A549 (cell line): ENCODE measurements at regions not wholly inside any gene's neighbourhood (a gene's known extent, or its start where the extent isn't known, plus 50 kb on each side); places are given as distances from the start of the nearest gene placed in this dataset.

Source experiments
- ATAC-seq, 2 experiments: fragments of 200-7000 bp in 1 of 2; fragments of >200 bp in 1 of 2; cut with Nextera tagmentation in 1 of 2; cut with Tn5 transposase in 1 of 2; 3 replicates each; pipeline versions ENCODE4 v1.8.0 to v1.9.1; 2018 to 2020; ENCODE audit warnings: mild to moderate bottlenecking in 1 of 2, moderate library complexity in 1 of 2
- CTCF ChIA-PET: fragments of 300-600 bp; sonication (Branson Sonifier 250); formaldehyde crosslinking; extraction: SDS; loops from one replicate; lab custom pipeline; 2021; ENCODE audit warnings: antibody characterized with exemption, inconsistent platforms; lab: Yijun Ruan, JAX
- POLR2A ChIA-PET: fragments of 350-600 bp; formaldehyde crosslinking; extraction: SDS; loops from one replicate; lab custom pipeline; 2021; ENCODE audit warnings: antibody characterized with exemption, inconsistent platforms; lab: Yijun Ruan, JAX
- DNase-seq, 2 experiments: peaks; one replicate each; pipeline versions ENCODE4 v3.0.0 to v3.0.0-alpha.2; 2011 to 2016; ENCODE audit warnings: low read depth in 1 of 2, low spot score in 1 of 2
- FAIRE-seq: peaks from 2 replicates; lab custom pipeline; 2011; peaks lifted over from hg19 to GRCh38; lab: Jason Lieb, UNC
- H3K27ac ChIP-seq, 2 experiments: fragments of >200 bp; sonication (Bioruptor Twin); formaldehyde crosslinking; 3 replicates each; pipeline ENCODE4 v1.5.1; 2016 to 2017
- H3K4me1 ChIP-seq: fragments of >200 bp; sonication (Bioruptor Twin); formaldehyde crosslinking; 3 replicates; pipeline ENCODE4 v1.6.1; 2016
- H3K4me2 ChIP-seq: fragments of >200 bp; sonication (Bioruptor Twin); formaldehyde crosslinking; 3 replicates; pipeline ENCODE4 v1.6.1; 2016
- H3K4me3 ChIP-seq: fragments of >200 bp; sonication (Bioruptor Twin); formaldehyde crosslinking; 3 replicates; pipeline ENCODE4 v1.5.1; 2016
- H3K9me3 ChIP-seq: fragments of >200 bp; sonication (Bioruptor Twin); formaldehyde crosslinking; 3 replicates; pipeline ENCODE4 v1.6.1; 2016
- ATOH8 ChIP-seq: fragments of 250-450 bp; sonication (Bioruptor Pico); IDR thresholded peaks from 2 replicates; pipeline ENCODE4 v1.5.0; 2020; ENCODE audit warnings: low read depth, mild to moderate bottlenecking, moderate library complexity
- CEBPB ChIP-seq, 2 experiments: fragments of >200 bp in 1 of 2; sonication (Bioruptor Twin) in 1 of 2; formaldehyde crosslinking in 1 of 2; IDR thresholded peaks; 2 replicates each; pipeline ENCODE4 v1.6.1; 2012 to 2016
- CHD2 ChIP-seq: fragments of 150-350 bp; IDR thresholded peaks from 2 replicates; pipeline ENCODE4 v1.6.1; 2014; ENCODE audit warnings: low read length; ENCODE audit not compliant: partially characterized antibody
- CHD4 ChIP-seq: fragments of 200-600 bp; sonication (generic); IDR thresholded peaks from 2 replicates; pipeline ENCODE4 v1.6.1; 2016; ENCODE audit warnings: antibody characterized with exemption, mild to moderate bottlenecking, borderline replicate concordance
- EHF ChIP-seq: fragments of 250-450 bp; sonication (Bioruptor Pico); IDR thresholded peaks from 2 replicates; pipeline ENCODE4 v1.5.0; 2020; ENCODE audit warnings: mild to moderate bottlenecking
- ELK1 ChIP-seq: fragments of 150-350 bp; IDR thresholded peaks from 2 replicates; pipeline ENCODE4 v1.6.1; 2014; ENCODE audit warnings: low read depth, mild to moderate bottlenecking, low read length
- FOSB ChIP-seq: fragments of 250-450 bp; sonication (Bioruptor Pico); IDR thresholded peaks from 2 replicates; pipeline ENCODE4 v1.5.0; 2020; ENCODE audit warnings: mild to moderate bottlenecking, moderate library complexity
- GATA3 ChIP-seq: IDR thresholded peaks from 2 replicates; pipeline ENCODE4 v1.6.1; 2012; ENCODE audit warnings: borderline replicate concordance
- HDAC2 ChIP-seq: fragments of 200-600 bp; sonication (generic); IDR thresholded peaks from 2 replicates; pipeline ENCODE4 v1.6.1; 2016
- HEYL ChIP-seq: fragments of 250-450 bp; sonication (Bioruptor Pico); IDR thresholded peaks from 2 replicates; pipeline ENCODE4 v1.8.0; 2021; ENCODE audit warnings: mild to moderate bottlenecking, moderate library complexity
- JUNB ChIP-seq: fragments of >200 bp; sonication (Bioruptor Twin); formaldehyde crosslinking; IDR thresholded peaks from 2 replicates; pipeline ENCODE4 v1.6.1; 2016
- KDM1A ChIP-seq: fragments of 200-600 bp; sonication (generic); IDR thresholded peaks from 2 replicates; pipeline ENCODE4 v1.6.1; 2016; ENCODE audit warnings: low read depth, mild to moderate bottlenecking
- MAFK ChIP-seq: fragments of 450-650 bp; IDR thresholded peaks from 2 replicates; pipeline ENCODE4 v1.6.1; 2014; ENCODE audit not compliant: partially characterized antibody
- MAX ChIP-seq: IDR thresholded peaks from 2 replicates; pipeline ENCODE4 v1.6.1; 2012
- MYC ChIP-seq: IDR thresholded peaks from 2 replicates; pipeline ENCODE4 v1.6.1; 2012; ENCODE audit warnings: mild to moderate bottlenecking, inconsistent platforms, low read length, improper control_type of control experiment, borderline replicate concordance
- NPAS2 ChIP-seq: fragments of 250-450 bp; sonication (Bioruptor Pico); IDR thresholded peaks from 2 replicates; pipeline ENCODE4 v1.8.0; 2022; ENCODE audit warnings: mild to moderate bottlenecking, moderate library complexity, borderline replicate concordance
- NR3C1 ChIP-seq: fragments of >200 bp; sonication (Bioruptor Twin); formaldehyde crosslinking; IDR thresholded peaks from 3 replicates; pipeline ENCODE4 v1.6.1; 2017
- POLR2AphosphoS2 ChIP-seq: conservative IDR thresholded peaks from 2 replicates; pipeline ENCODE4 v1.6.1; 2012; ENCODE audit warnings: low read length, improper control_type of control experiment, inconsistent platforms
- RAD21 ChIP-seq, 2 experiments: fragments of >200 bp in 1 of 2; sonication (Bioruptor Twin) in 1 of 2; formaldehyde crosslinking in 1 of 2; IDR thresholded peaks in 1 of 2; conservative IDR thresholded peaks in 1 of 2; 2 replicates in 1 of 2; 3 replicates in 1 of 2; pipeline ENCODE4 v1.6.1; 2012 to 2018; ENCODE audit warnings: inconsistent platforms in 1 of 2
- RARB ChIP-seq: fragments of 250-450 bp; sonication (Bioruptor Pico); IDR thresholded peaks from 2 replicates; pipeline ENCODE4 v1.8.0; 2021; ENCODE audit warnings: mild to moderate bottlenecking, moderate library complexity
- REST ChIP-seq: fragments of 200-600 bp; sonication (generic); IDR thresholded peaks from 2 replicates; pipeline ENCODE4 v1.6.1; 2016; ENCODE audit warnings: antibody characterized with exemption, mild to moderate bottlenecking, moderate library complexity
- TFCP2L1 ChIP-seq: fragments of 250-450 bp; sonication (Bioruptor Pico); IDR thresholded peaks from 2 replicates; pipeline ENCODE4 v1.5.0; 2021; ENCODE audit warnings: mild to moderate bottlenecking
- ZFP36 ChIP-seq: fragments of 450-650 bp; IDR thresholded peaks from 2 replicates; pipeline ENCODE4 v1.6.1; 2014; ENCODE audit warnings: borderline replicate concordance; ENCODE audit not compliant: partially characterized antibody
- ZSCAN20 ChIP-seq: fragments of 250-450 bp; sonication (Bioruptor Pico); IDR thresholded peaks from 2 replicates; pipeline ENCODE4 v1.8.0; 2022; ENCODE audit warnings: mild to moderate bottlenecking, moderate library complexity
- WGBS: methylation state at CpG from one replicate; pipeline ENCODE4 v1.1.6; 2017; ENCODE audit errors: missing lambda C conversion rate; 5-methylcytosine and 5-hydroxymethylcytosine counted together
- TF ChIP-seq, protein P1 (sequence below): IDR thresholded peaks from 2 replicates; pipeline ENCODE4 v1.6.1; 2012
- TF ChIP-seq, protein P2 (sequence below): fragments of >200 bp; sonication (Bioruptor Twin); formaldehyde crosslinking; IDR thresholded peaks from 3 replicates; pipeline ENCODE4 v1.6.1; 2016

DNA sequence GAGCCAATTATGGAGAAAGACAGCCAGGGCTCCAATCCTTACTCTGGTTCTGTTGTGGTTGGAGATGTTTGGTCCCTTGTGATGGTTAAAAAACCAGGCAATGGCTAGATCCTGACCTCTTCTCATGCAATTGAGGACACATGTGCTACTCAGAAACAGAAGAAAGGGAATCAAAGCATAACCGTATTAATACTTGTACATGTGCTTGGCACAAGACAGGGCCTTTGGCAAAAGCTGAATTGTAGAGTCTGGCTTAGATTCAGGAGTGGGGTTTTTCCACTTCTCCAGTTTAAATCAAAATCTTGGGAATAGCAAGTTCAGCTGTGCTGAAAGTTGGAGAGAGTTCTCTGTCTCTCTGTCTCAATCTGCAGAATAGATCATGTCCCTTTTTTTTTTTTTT is 80.1 kb upstream of the E2F8 start:
- 59% methylated on average over 1 of the region's 1 CpG for WGBS
- no peaks in the 10 kb centered on the region for H3K9me3 ChIP-seq
- TF ChIP-seq POLR2AphosphoS2 (no peak), ATOH8 (CRISPR knock-in tag) (no peak), TFCP2L1 (CRISPR knock-in tag) (no peak), CEBPB (IDR thresholded peaks at IDR 0.05) (no peak), REST (no peak), RAD21 (conservative IDR thresholded peaks at IDR 0.05 in 1 of 2, IDR thresholded peaks at IDR 0.05 in 1 of 2) (no peak), RARB (no peak), NR3C1 (no peak), GATA3 (no peak), HDAC2 (no peak), CHD2 (no peak), CHD4 (no peak), EHF (CRISPR knock-in tag) (no peak), MAX (no peak), ZSCAN20 (no peak), ZFP36 (no peak), MAFK (no peak), HEYL (CRISPR knock-in tag) (no peak)
- no peak overlapping the region for H3K4me2 ChIP-seq
- H3K4me3 ChIP-seq: no peak overlapping the region
- H3K4me1 ChIP-seq: no peaks in the 10 kb centered on the region
- FAIRE-seq: no peak
- ATAC-seq: no peak
- H3K27ac ChIP-seq: no peak overlapping the region
- ChIA-PET POLR2A (no interaction called here), CTCF (no interaction called here)
- DNase-seq: no peak

DNA sequence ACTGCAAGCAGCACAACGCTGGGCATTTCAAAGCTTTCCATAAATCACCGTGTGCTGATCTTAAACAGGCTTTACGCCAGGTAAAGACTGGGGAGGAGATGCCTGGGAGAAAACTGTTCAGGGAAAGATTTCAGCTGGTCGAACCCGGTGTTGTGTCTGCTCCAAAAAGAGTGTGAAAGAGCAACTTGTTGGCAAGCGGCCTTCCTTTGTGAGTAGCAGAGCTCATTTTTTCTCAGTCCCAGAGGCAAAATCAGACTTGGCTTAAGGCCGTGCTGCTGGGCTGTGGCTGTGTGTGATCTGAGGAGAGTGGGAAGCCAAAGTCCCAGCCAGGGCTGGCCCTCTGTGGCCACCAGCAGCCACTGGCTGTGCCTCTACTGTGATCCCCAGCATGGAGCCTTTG is 75.7 kb upstream of the E2F8 start:
- DNase-seq (no peak), FAIRE-seq (no peak), ATAC-seq (no peak)
- Histone ChIP-seq H3K27ac (no peak overlapping the region), H3K4me1 (no peaks in the 10 kb centered on the region), H3K9me3 (no peaks in the 10 kb centered on the region), H3K4me3 (no peak overlapping the region), H3K4me2 (no peak overlapping the region)
- POLR2A ChIA-PET: no interaction called here
- TF ChIP-seq CHD4 (no peak), ZSCAN20 (no peak), HEYL (CRISPR knock-in tag) (no peak), JUNB (no peak), MAFK (no peak), KDM1A (no peak), FOSB (no peak), MYC (no peak), NPAS2 (no peak), ELK1 (no peak)
- TF ChIP-seq, protein P1, sequence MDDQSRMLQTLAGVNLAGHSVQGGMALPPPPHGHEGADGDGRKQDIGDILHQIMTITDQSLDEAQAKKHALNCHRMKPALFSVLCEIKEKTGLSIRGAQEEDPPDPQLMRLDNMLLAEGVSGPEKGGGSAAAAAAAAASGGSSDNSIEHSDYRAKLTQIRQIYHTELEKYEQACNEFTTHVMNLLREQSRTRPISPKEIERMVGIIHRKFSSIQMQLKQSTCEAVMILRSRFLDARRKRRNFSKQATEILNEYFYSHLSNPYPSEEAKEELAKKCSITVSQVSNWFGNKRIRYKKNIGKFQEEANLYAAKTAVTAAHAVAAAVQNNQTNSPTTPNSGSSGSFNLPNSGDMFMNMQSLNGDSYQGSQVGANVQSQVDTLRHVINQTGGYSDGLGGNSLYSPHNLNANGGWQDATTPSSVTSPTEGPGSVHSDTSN: no peak
- TF ChIP-seq, protein P2, sequence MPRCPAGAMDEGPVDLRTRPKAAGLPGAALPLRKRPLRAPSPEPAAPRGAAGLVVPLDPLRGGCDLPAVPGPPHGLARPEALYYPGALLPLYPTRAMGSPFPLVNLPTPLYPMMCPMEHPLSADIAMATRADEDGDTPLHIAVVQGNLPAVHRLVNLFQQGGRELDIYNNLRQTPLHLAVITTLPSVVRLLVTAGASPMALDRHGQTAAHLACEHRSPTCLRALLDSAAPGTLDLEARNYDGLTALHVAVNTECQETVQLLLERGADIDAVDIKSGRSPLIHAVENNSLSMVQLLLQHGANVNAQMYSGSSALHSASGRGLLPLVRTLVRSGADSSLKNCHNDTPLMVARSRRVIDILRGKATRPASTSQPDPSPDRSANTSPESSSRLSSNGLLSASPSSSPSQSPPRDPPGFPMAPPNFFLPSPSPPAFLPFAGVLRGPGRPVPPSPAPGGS: no peak
- CTCF ChIA-PET: interaction anchor here (1.0 to 2.3 kb wide), 2 partner anchors 238 to 241 kb away, joined by 3 to 7 read pairs; no protein-coding TSS in a partner anchor
- 58% methylated on average over 7 of the region's 7 CpGs for WGBS
